Muscle of leg (tissue), 3 donors: ENCODE measurements at regions not wholly inside any gene's neighbourhood (a gene's known extent, or its start where the extent isn't known, plus 50 kb on each side); places are given as distances from the start of the nearest gene placed in this dataset.

Experiments
- DNase-seq: peaks from one replicate; pipeline ENCODE4 v3.0.0; 2013
- H3K27ac ChIP-seq: one replicate; pipeline ENCODE4 v1.5.1; 2013; ENCODE audit warnings: mild to moderate bottlenecking, low read length, control low read depth
- H3K27me3 ChIP-seq: one replicate; pipeline ENCODE4 v1.6.1; 2013; ENCODE audit warnings: low read length; ENCODE audit not compliant: control insufficient read depth, insufficient read depth
- H3K36me3 ChIP-seq: one replicate; pipeline ENCODE4 v1.6.1; 2013; ENCODE audit warnings: low read length; ENCODE audit not compliant: control insufficient read depth, insufficient read depth
- H3K4me1 ChIP-seq: one replicate; pipeline ENCODE4 v1.6.1; 2013; ENCODE audit warnings: low read length; ENCODE audit not compliant: control insufficient read depth, insufficient read depth
- H3K4me3 ChIP-seq: one replicate; pipeline ENCODE4 v1.5.1; 2013; ENCODE audit warnings: low read length, control low read depth
- H3K9me3 ChIP-seq: replicated peaks from 2 replicates; pipeline ENCODE4 v1.6.1; 2013; ENCODE audit warnings: low read depth, low read length; ENCODE audit not compliant: control insufficient read depth
- WGBS: methylation state at CpG from one replicate; pipeline ENCODE4 v1.1.5; 2013; ENCODE audit warnings: missing lambda C conversion rate; ENCODE audit not compliant: insufficient coverage; 5-methylcytosine and 5-hydroxymethylcytosine counted together

DNA sequence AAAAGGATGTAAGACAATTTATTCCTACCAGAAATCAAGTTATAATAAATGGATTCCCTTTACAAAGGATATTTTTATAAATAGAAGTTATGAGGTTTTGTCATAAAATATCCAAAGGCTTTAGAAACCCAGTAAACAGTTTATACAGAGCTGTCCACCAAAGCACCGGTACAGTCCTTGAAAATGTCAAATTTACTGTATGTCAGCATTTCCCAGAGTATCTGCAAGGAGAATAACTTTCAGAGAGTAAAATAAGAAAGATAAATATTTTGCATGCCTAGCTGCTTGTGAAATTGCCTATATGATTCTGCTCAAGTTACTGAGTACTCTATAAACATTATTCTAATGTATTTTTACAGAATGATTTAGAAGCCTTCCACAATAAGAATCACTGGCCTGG, 923.3 kb upstream of the DDX18 start:
- no peak for DNase-seq
- H3K36me3 ChIP-seq: no peaks in the 10 kb centered on the region
- H3K27ac ChIP-seq: no peak overlapping the region
- peaks cover 10% of the 10 kb centered on the region for H3K9me3 ChIP-seq
- H3K4me3 ChIP-seq: no peak overlapping the region
- H3K4me1 ChIP-seq: no peaks in the 10 kb centered on the region
- no peaks in the 10 kb centered on the region for H3K27me3 ChIP-seq
- no CpG with 5 or more reads among the region's 1 CpG for WGBS

DNA sequence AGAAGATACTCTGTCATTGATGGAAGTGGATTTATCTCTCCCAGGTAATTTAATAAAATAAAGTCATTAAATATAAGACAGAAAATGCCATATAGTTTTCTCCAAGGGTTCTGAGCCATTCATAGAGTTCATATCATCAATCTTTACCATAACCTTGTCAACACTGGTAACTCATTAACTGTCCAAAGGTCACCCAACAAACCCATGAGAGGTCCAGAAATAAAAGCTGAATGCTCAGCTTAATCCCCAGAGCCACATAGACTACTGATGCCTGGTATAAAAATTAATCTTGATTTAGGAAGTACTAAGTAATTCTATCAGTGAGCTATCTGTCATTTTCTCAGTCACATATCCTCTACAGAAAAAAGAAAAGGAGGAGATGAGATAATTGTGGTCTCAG, 903.0 kb upstream of the DDX18 start:
- Histone ChIP-seq H3K9me3 (no peaks in the 10 kb centered on the region), H3K27ac (no peak overlapping the region), H3K4me1 (no peaks in the 10 kb centered on the region), H3K36me3 (no peaks in the 10 kb centered on the region), H3K27me3 (no peaks in the 10 kb centered on the region), H3K4me3 (no peak overlapping the region)
- DNase-seq: no peak

- Histone ChIP-seq H3K36me3 (no peaks in the 10 kb centered on the region), H3K27ac (no peak overlapping the region), H3K27me3 (no peaks in the 10 kb centered on the region), H3K9me3 (no peaks in the 10 kb centered on the region), H3K4me3 (no peak overlapping the region), H3K4me1 (no peaks in the 10 kb centered on the region)
- 80% methylated on average over 1 of the region's 1 CpG for WGBS
- no peak for DNase-seq
Measured at GRCh38 chr2:116915673-116916072, 898.8 kb upstream of the DDX18 start.

GRCh38 chr2:116917196-116917595, 897.3 kb upstream of the DDX18 start:
- peak; percentile 2 for DNase-seq
- Histone ChIP-seq H3K4me1 (no peaks in the 10 kb centered on the region), H3K27ac (no peak overlapping the region), H3K9me3 (no peaks in the 10 kb centered on the region), H3K36me3 (no peaks in the 10 kb centered on the region), H3K4me3 (no peak overlapping the region), H3K27me3 (no peaks in the 10 kb centered on the region)

- Histone ChIP-seq H3K4me3 (no peak overlapping the region), H3K27ac (no peak overlapping the region), H3K27me3 (no peaks in the 10 kb centered on the region), H3K4me1 (no peaks in the 10 kb centered on the region), H3K36me3 (no peaks in the 10 kb centered on the region), H3K9me3 (no peaks in the 10 kb centered on the region)
- no CpG with 5 or more reads among the region's 4 CpGs for WGBS
- DNase-seq: no peak
Measured at GRCh38 chr2:116918574-116918973, 895.9 kb upstream of the DDX18 start.

DNA sequence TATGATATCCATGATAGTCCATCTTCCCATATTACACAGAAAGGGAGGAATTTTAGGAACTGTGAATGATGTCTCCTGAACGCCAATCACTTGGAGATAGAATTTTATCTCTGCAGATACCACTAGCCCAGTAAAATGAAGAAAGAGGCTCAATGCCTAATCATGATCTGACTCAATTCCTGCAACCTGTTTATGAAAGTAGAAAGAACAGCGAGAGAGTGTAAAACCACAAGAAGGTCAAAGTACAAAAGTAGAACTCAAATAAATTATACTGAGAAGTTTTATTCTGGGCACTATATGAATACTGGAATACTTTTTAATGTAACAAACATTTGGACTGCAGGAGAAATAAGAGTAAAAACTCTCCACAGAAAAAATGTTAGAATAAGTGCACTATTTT, 892.1 kb upstream of the DDX18 start:
- no peak for DNase-seq
- H3K9me3 ChIP-seq: no peaks in the 10 kb centered on the region
- H3K27me3 ChIP-seq: no peaks in the 10 kb centered on the region
- no peaks in the 10 kb centered on the region for H3K4me1 ChIP-seq
- no peak overlapping the region for H3K4me3 ChIP-seq
- H3K36me3 ChIP-seq: no peaks in the 10 kb centered on the region
- no peak overlapping the region for H3K27ac ChIP-seq
- no CpG with 5 or more reads among the region's 2 CpGs for WGBS

DNA sequence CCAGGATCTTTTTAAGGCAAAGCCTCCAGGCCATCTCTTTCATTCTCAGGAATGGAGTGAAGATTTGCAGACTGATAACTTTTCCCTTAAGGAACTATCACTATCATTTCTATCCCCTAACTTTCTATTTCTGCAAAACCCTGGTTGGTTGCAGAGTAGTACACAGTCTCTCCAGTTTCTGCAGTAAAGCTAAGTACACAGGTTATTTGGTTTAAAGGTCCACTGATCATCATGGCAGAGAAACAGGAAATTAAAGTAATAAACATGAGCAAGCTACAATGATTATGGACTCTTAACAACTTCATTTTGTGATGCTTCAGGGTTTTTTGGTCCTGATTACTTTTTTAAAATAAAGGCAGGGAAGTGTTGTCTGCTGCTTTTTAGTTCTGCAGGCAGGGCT, 890.0 kb upstream of the DDX18 start:
- no peaks in the 10 kb centered on the region for H3K27me3 ChIP-seq
- H3K4me1 ChIP-seq: no peaks in the 10 kb centered on the region
- no peaks in the 10 kb centered on the region for H3K9me3 ChIP-seq
- no peak for DNase-seq
- no peak overlapping the region for H3K27ac ChIP-seq
- no peaks in the 10 kb centered on the region for H3K36me3 ChIP-seq
- no peak overlapping the region for H3K4me3 ChIP-seq

GRCh38 chr2:116935097-116935814, 879.2 kb upstream of the DDX18 start:
- Histone ChIP-seq H3K27me3 (no peaks in the 10 kb centered on the region), H3K27ac (no peak overlapping the region), H3K36me3 (no peaks in the 10 kb centered on the region), H3K4me3 (no peak overlapping the region), H3K4me1 (no peaks in the 10 kb centered on the region), H3K9me3 (no peaks in the 10 kb centered on the region)
- DNase-seq: no peak
- 67% methylated on average over 3 of the region's 7 CpGs for WGBS

GRCh38 chr2:116948258-116948657, 866.2 kb upstream of the DDX18 start:
- no peak overlapping the region for H3K4me3 ChIP-seq
- H3K4me1 ChIP-seq: no peaks in the 10 kb centered on the region
- H3K27me3 ChIP-seq: no peaks in the 10 kb centered on the region
- no peak for DNase-seq
- no peaks in the 10 kb centered on the region for H3K9me3 ChIP-seq
- H3K27ac ChIP-seq: no peak overlapping the region
- no peaks in the 10 kb centered on the region for H3K36me3 ChIP-seq

GRCh38 chr2:116949249-116949648, 865.2 kb upstream of the DDX18 start:
- DNase-seq: no peak
- WGBS: no CpG with 5 or more reads among the region's 3 CpGs
- no peaks in the 10 kb centered on the region for H3K4me1 ChIP-seq
- H3K9me3 ChIP-seq: no peaks in the 10 kb centered on the region
- no peaks in the 10 kb centered on the region for H3K36me3 ChIP-seq
- H3K27me3 ChIP-seq: no peaks in the 10 kb centered on the region
- no peak overlapping the region for H3K27ac ChIP-seq
- no peak overlapping the region for H3K4me3 ChIP-seq

DNA sequence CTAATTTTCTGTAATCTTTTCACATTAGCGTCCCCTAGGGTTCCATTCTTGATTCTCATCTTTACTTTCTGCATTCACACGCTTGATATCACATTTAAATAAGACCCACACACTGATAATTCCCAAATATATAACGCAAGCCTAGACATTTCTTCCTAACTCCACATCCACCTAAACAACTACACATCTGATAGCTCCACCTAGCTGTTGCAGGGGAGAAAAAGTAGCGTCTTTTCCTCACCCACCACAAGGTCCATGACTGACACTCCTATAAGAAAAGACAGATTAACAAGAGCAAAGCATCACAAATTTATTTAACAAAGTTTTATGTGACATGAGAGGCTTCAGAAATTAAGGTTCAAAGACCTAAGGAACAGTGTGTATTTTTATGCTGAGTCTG, 862.2 kb upstream of the DDX18 start:
- Histone ChIP-seq H3K4me3 (no peak overlapping the region), H3K9me3 (peaks cover 8% of the 10 kb centered on the region), H3K4me1 (no peaks in the 10 kb centered on the region), H3K27me3 (no peaks in the 10 kb centered on the region), H3K27ac (no peak overlapping the region), H3K36me3 (no peaks in the 10 kb centered on the region)
- 31% methylated on average over 3 of the region's 4 CpGs for WGBS
- no peak for DNase-seq
